Fibroblast of mammary gland (primary cell): ENCODE measurements at regions not wholly inside any gene's neighbourhood (a gene's known extent, or its start where the extent isn't known, plus 50 kb on each side); places are given as distances from the start of the nearest gene placed in this dataset.
"Not testable (repeated sequence)": the region's sequence is repeated elsewhere in the genome, so short reads cannot be mapped to it uniquely, and the experiment has no call there.

Experiments
- DNase-seq: peaks from one replicate; pipeline ENCODE4 v3.0.0-alpha.2; 2010; ENCODE audit warnings: low read depth
- H3K4me3 ChIP-seq: 2 replicates; pipeline ENCODE4 v1.5.1; 2011; ENCODE audit warnings: low read depth, mild to moderate bottlenecking, low read length, moderate library complexity; ENCODE audit not compliant: control insufficient read depth
- TF ChIP-seq, protein P1 (sequence below): conservative IDR thresholded peaks from 2 replicates; pipeline ENCODE4 v1.5.1; 2011; ENCODE audit warnings: low read depth, low read length, inconsistent platforms; ENCODE audit not compliant: control insufficient read depth, insufficient read depth

DNA sequence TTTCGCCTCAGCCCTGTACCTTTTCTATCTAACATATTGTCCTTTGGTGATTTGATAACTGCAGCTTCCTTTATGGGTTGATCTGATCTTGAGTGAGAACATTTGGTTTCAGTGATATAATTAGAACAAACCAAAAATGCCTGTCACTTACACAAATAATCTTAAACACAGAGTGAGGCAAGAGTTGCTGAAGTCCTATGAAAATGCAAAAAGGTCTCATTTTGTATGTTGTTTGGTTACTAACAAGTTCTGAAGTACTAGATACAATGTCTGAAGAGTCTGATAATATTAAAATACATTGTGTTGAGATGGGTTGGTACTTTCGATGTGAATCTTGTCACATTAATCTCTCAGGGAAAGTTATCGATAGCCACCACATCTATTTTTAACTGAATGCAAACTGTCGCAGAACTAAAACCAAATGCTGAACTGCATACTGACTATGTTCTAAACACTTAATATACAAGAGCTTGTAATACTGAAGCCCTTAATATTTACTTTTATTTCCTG, 70.4 kb upstream of the TMED7 start:
- TF ChIP-seq, protein P1, sequence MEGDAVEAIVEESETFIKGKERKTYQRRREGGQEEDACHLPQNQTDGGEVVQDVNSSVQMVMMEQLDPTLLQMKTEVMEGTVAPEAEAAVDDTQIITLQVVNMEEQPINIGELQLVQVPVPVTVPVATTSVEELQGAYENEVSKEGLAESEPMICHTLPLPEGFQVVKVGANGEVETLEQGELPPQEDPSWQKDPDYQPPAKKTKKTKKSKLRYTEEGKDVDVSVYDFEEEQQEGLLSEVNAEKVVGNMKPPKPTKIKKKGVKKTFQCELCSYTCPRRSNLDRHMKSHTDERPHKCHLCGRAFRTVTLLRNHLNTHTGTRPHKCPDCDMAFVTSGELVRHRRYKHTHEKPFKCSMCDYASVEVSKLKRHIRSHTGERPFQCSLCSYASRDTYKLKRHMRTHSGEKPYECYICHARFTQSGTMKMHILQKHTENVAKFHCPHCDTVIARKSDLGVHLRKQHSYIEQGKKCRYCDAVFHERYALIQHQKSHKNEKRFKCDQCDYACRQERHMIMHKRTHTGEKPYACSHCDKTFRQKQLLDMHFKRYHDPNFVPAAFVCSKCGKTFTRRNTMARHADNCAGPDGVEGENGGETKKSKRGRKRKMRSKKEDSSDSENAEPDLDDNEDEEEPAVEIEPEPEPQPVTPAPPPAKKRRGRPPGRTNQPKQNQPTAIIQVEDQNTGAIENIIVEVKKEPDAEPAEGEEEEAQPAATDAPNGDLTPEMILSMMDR = no peak
- DNase-seq = no peak
- H3K4me3 ChIP-seq = no peak overlapping the region

DNA sequence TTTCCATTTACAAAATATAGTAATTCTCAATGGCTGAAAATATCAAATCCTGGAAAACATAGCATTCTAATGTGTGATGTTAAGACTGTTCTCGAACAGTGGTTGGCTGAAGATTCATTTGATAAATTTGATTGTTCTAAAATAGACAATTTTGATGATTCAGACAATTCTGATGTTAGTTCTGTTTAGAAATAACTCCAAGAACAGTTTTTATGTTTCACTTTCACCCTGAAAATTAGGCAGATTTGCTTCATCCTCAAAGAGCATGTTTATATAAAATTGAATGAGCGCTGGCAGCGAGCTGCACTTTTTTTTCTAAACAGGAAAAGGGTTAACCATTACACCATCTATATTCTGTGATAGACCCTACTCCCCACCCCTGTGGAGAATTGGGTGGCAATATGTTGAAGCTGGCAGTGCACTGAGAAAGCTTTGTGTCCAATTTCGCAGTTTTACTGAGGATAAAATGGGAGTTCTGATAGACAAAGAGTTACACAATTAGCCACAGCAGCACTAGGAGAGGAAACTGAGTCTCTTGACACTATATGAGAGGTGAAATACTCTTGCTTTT, 69.6 kb upstream of the TMED7 start:
- TF ChIP-seq, protein P1 = no peak
- no peak overlapping the region for H3K4me3 ChIP-seq
- no peak for DNase-seq

DNA sequence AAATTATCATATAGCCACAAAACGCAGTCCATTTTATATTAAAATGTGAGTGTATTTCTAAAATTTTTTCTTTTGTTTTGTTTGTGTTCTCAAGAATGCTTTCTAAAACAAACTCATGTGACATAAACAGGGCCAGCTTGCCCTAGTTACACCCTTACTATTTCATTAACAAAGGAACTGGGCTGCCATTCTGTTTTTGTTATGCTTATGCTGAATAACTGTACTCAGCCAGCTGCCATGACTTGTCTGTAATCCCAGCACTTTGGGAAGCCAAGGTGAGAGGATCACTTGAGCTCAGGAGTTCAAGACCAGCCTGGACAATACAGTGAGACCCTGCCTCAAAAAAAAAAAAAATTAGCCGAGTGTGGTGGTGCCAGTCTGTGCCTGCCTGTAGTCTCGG, 66.0 kb upstream of the TMED7 start:
- not testable (repeated sequence) for H3K4me3 ChIP-seq

DNA sequence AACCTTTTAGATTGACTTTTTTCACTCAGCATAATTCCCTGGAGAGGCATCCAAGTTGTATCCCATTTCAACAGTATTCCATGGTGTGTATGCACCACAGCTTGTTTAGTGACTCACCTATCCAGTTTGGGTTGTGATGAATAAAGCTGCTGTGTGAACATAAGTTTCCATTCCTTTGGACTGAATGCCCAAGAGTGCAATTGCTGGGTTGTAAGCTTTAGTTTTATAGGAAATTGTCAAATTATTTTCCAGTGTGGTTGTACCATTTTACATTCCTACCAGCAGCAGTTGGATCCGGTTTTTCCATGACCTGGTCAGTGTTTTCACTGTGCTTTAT, 60.9 kb upstream of the TMED7 start:
- peak; percentile 74 for DNase-seq
- no peak overlapping the region for H3K4me3 ChIP-seq
- TF ChIP-seq, protein P1 = no peak

More for the DNA sequence above, 66.0 kb upstream of the TMED7 start:
- DNase-seq = not testable (repeated sequence)

DNA sequence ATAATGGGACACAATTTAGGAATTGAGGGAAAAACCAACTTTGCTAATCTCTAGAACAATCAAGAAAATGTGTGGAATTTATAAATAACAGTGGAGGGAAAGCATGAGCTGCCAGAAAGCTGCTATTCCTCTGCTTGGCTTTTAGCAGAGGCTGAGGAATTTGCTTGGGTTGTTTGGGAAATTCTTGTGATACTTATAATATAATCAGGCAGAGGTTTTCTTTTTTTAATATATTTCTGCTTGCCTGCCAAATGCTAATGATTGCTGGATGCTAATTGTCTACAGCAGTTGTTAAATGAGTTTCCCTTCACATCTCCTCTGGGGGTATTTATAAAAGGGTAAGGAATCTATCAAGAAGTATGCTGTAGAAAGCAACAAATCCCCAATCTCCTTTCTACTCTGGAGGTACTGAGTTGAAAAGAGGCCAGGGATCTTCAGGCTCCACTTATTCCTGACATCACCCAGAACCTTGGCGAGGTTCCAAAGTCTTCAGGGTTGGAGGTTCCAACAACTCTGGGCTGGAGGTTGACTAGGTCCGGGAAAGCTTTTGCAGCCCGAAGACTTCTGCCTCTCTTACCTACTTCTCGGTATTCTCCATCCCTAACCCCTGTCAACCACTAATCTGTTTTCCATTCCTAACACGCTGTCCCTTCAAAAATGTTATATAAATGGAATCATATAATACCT, 60.4 kb upstream of the TMED7 start:
- peak; percentile 47 for DNase-seq
- H3K4me3 ChIP-seq = no peak overlapping the region
- TF ChIP-seq, protein P1 = no peak

DNA sequence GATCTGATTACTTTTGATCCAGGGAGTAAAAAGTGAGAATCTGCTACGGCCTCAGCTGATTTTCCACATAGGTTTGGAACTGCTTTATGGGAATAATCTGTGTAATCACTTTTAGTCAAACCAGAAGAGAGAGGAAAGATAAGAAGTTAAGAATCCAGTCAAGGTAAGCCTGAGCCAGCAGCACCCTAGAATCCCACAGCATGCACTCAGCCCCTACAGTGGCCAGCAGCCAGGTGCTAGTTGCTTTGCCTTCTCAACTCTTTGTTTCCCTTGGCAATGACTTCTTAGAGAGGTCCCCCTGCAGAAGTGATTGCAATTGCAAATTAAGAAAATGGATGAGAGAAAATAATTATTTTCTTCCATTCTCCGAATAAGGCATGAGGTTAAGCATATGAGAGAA, 59.7 kb upstream of the TMED7 start:
- DNase-seq = no peak
- TF ChIP-seq, protein P1 = no peak
- H3K4me3 ChIP-seq = no peak overlapping the region

DNA sequence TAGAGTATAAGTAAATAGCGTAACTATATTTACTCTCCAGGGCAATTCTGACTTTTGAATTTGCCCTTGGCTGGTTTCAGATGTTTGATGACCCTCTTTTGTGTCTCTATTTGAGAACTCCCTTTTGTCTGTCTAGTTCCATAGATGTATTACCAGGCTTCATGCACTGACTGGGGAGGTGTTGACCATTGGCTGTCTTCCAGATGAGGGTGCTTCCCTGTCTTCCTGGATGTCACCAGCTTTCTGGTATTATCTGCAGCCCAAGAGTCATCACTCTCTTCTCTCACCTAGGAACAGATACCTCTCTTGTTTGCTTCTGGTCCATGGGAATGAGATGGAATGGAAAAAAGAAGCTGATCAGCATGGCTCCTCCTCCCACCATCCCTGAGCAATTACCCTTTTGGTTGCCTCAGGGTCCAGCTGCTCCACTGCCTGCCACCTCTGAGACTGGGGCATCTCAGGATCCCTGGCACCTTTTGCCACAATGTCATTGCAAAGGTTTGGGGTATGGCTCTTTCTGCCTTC, 58.7 kb upstream of the TMED7 start:
- no peak for DNase-seq
- H3K4me3 ChIP-seq = no peak overlapping the region
- TF ChIP-seq, protein P1 = no peak
